Stomach (tissue), 8 donors: ENCODE measurements at regions not wholly inside any gene's neighbourhood (a gene's known extent, or its start where the extent isn't known, plus 50 kb on each side); places are given as distances from the start of the nearest gene placed in this dataset.

Experiments used
- DNase-seq, 2 donors: peaks; one replicate each; pipeline versions ENCODE4 v3.0.0 to v3.0.0-alpha.2; 2013 to 2019
- H3K27ac ChIP-seq, 5 donors: fragments of 200-600 bp in 4 of 5; sonication (generic) in 4 of 5; one replicate each; pipeline ENCODE4 v1.5.1; 2013 to 2019; ENCODE audit warnings: mild to moderate bottlenecking in 1 of 5, moderate library complexity in 1 of 5
- H3K27me3 ChIP-seq, 3 donors: fragments of 200-600 bp; sonication (generic); one replicate each; pipeline ENCODE4 v1.5.1; 2017 to 2019; ENCODE audit warnings: mixed run types in 1 of 3
- H3K36me3 ChIP-seq, 4 donors: fragments of 200-600 bp; sonication (generic); 1 replicate in 3 of 4; 2 replicates in 1 of 4; pipeline ENCODE4 v1.5.1; 2016 to 2019
- H3K4me1 ChIP-seq, 4 donors: fragments of 200-600 bp; sonication (generic); one replicate each; pipeline ENCODE4 v1.5.1; 2016 to 2019
- H3K4me3 ChIP-seq, 4 donors: fragments of 200-600 bp; sonication (generic) in 3 of 4; one replicate each; pipeline ENCODE4 v1.5.1; 2016 to 2019; ENCODE audit warnings: mild to moderate bottlenecking in 1 of 4
- H3K9me3 ChIP-seq, 4 donors: fragments of 200-600 bp; sonication (generic); one replicate each; pipeline ENCODE4 v1.5.1; 2016 to 2019
- EP300 ChIP-seq: sonication (generic); formaldehyde crosslinking; IDR thresholded peaks from one replicate; pipeline ENCODE4 v1.6.1; 2017; ENCODE audit warnings: antibody characterized with exemption
- POLR2A ChIP-seq, 4 donors: fragments of 450-650 bp; IDR thresholded peaks; one replicate each; pipeline ENCODE4 v1.6.1; 2016; ENCODE audit warnings: antibody characterized with exemption in 4 of 4, control low read depth in 2 of 4, mild to moderate bottlenecking in 1 of 4, moderate library complexity in 1 of 4
- POLR2AphosphoS5 ChIP-seq, 3 donors: sonication (generic); formaldehyde crosslinking; IDR thresholded peaks; one replicate each; pipeline ENCODE4 v1.6.1; 2016; ENCODE audit warnings: antibody characterized with exemption in 3 of 3
- WGBS, 5 donors: extraction: QIAGEN DNeasy Blood & Tissue Kit in 3 of 5; methylation state at CpG; one replicate each; pipeline versions ENCODE4 v1.1.5 to v1.1.7; 2013 to 2018; 5-methylcytosine and 5-hydroxymethylcytosine counted together
- intact Hi-C: fragments of 100-400 bp; cut with DNase I; formaldehyde crosslinking; loops from one replicate; pipeline ENCODE4 v1.15.1; 2023; ENCODE audit warnings: low total_unique reads
- TF ChIP-seq, protein P1 (sequence below), 7 experiments: fragments of 450-650 bp in 4 of 7; fragments of 200-600 bp in 3 of 7; sonication (generic) in 3 of 7; IDR thresholded peaks; one replicate each; pipeline ENCODE4 v1.5.1; 2016 to 2019; ENCODE audit warnings: antibody characterized with exemption in 7 of 7, control low read depth in 2 of 7, mild to moderate bottlenecking in 1 of 7
- donor health status: healthy with polysubstance abuse.
- donor health status: Bipolar disorder and iron deficiency.
- donor health status: healthy.

- H3K9me3 ChIP-seq, result no peaks in the 10 kb centered on the region
- H3K27ac ChIP-seq, result no peak overlapping the region
- WGBS, 5 donors, result 68 to 83% (median 71%) methylated on average over 2 of the region's 2 CpGs
- DNase-seq, result no peak
- H3K4me1 ChIP-seq, result no peaks in the 10 kb centered on the region
- H3K36me3 ChIP-seq, result no peaks in the 10 kb centered on the region
- intact Hi-C loops, result no loop called here
- H3K4me3 ChIP-seq, result no peak overlapping the region
- no peak for TF ChIP-seq POLR2AphosphoS5 (IDR thresholded peaks at IDR 0.05)
- TF ChIP-seq, protein P1, sequence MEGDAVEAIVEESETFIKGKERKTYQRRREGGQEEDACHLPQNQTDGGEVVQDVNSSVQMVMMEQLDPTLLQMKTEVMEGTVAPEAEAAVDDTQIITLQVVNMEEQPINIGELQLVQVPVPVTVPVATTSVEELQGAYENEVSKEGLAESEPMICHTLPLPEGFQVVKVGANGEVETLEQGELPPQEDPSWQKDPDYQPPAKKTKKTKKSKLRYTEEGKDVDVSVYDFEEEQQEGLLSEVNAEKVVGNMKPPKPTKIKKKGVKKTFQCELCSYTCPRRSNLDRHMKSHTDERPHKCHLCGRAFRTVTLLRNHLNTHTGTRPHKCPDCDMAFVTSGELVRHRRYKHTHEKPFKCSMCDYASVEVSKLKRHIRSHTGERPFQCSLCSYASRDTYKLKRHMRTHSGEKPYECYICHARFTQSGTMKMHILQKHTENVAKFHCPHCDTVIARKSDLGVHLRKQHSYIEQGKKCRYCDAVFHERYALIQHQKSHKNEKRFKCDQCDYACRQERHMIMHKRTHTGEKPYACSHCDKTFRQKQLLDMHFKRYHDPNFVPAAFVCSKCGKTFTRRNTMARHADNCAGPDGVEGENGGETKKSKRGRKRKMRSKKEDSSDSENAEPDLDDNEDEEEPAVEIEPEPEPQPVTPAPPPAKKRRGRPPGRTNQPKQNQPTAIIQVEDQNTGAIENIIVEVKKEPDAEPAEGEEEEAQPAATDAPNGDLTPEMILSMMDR (IDR thresholded peaks at IDR 0.05), result no peak
- no peak for TF ChIP-seq EP300
- no peak for TF ChIP-seq POLR2A (IDR thresholded peaks at IDR 0.05)
- H3K27me3 ChIP-seq, result no peaks in the 10 kb centered on the region
Measured at GRCh38 chr18:60812921-60813320, 440.3 kb upstream of the MC4R start.

- WGBS, 5 donors, result 38 to 64% (median 43%) methylated on average over 2 of the region's 2 CpGs
Measured at GRCh38 chr18:60826346-60826745, 453.8 kb upstream of the MC4R start.

GRCh38 chr18:60831971-60832370 is 459.4 kb upstream of the MC4R start:
- DNase-seq, result no peak
- intact Hi-C loops, result no loop called here
- Histone ChIP-seq H3K27me3 (no peaks in the 10 kb centered on the region), H3K4me1 (no peaks in the 10 kb centered on the region), H3K27ac (no peak overlapping the region), H3K4me3 (no peak overlapping the region), H3K9me3 (no peaks in the 10 kb centered on the region), H3K36me3 (no peaks in the 10 kb centered on the region)
- WGBS, 5 donors, result 61 to 77% (median 70%) methylated on average over 1 of the region's 1 CpG
- no peak for TF ChIP-seq EP300
- no peak for TF ChIP-seq POLR2AphosphoS5 (IDR thresholded peaks at IDR 0.05)
- TF ChIP-seq POLR2A (IDR thresholded peaks at IDR 0.05), result no peak
- TF ChIP-seq, protein P1 (IDR thresholded peaks at IDR 0.05), result no peak

More at GRCh38 chr18:60826346-60826745, 453.8 kb upstream of the MC4R start:
- DNase-seq, result no peak
- Histone ChIP-seq H3K4me3 (no peak overlapping the region), H3K27ac (no peak overlapping the region), H3K4me1 (no peaks in the 10 kb centered on the region), H3K9me3 (no peaks in the 10 kb centered on the region), H3K36me3 (no peaks in the 10 kb centered on the region), H3K27me3 (no peaks in the 10 kb centered on the region)
- TF ChIP-seq, protein P1 (IDR thresholded peaks at IDR 0.05), result no peak
- TF ChIP-seq POLR2A (IDR thresholded peaks at IDR 0.05), result no peak
- intact Hi-C loops, result no loop called here

GRCh38 chr18:60838677-60839076 is 466.1 kb upstream of the MC4R start:
- intact Hi-C loops, result no loop called here
- TF ChIP-seq EP300 (no peak), POLR2AphosphoS5 (IDR thresholded peaks at IDR 0.05) (no peak), POLR2A (IDR thresholded peaks at IDR 0.05) (no peak)
- TF ChIP-seq, protein P1 (IDR thresholded peaks at IDR 0.05), result no peak
- Histone ChIP-seq H3K27ac (no peak overlapping the region), H3K4me1 (no peaks in the 10 kb centered on the region), H3K4me3 (no peak overlapping the region), H3K27me3 (no peaks in the 10 kb centered on the region), H3K36me3 (no peaks in the 10 kb centered on the region), H3K9me3 (peaks cover 0 to 6% (median 3%) of the 10 kb centered on the region in 4 donors)
- peak in 1 of 2 donors; percentile 2 for DNase-seq
